CD14-positive monocyte (primary cell): ENCODE measurements at regions not wholly inside any gene's neighbourhood (a gene's known extent, or its start where the extent isn't known, plus 50 kb on each side); places are given as distances from the start of the nearest gene placed in this dataset.

Source experiments
- DNase-seq, 3 donors: peaks; one replicate each; pipeline ENCODE4 v3.0.0-alpha.2; 2011 to 2022
- H2AFZ ChIP-seq: 2 replicates; pipeline ENCODE4 v1.6.0; 2012; ENCODE audit warnings: mild to moderate bottlenecking, low read depth, low read length, inconsistent platforms; ENCODE audit not compliant: insufficient read depth, poor library complexity, severe bottlenecking
- H3K27ac ChIP-seq, 2 donors: 1 replicate in 1 of 2; 2 replicates in 1 of 2; pipeline ENCODE4 v1.5.1; 2012 to 2013; ENCODE audit warnings: low read length in 2 of 2, control low read depth in 1 of 2, inconsistent platforms in 1 of 2, low read depth in 1 of 2, mild to moderate bottlenecking in 1 of 2
- H3K27me3 ChIP-seq, 2 donors: one replicate each; pipeline versions ENCODE4 v1.6.0 to v1.6.1; 2011 to 2013; ENCODE audit warnings: low read length in 2 of 2; ENCODE audit not compliant: control insufficient read depth in 2 of 2, insufficient read depth in 2 of 2
- H3K36me3 ChIP-seq, 2 donors: replicated peaks in 1 of 2; 1 replicate in 1 of 2; 2 replicates in 1 of 2; pipeline versions ENCODE4 v1.5.1 to v1.6.1; 2012 to 2013; ENCODE audit warnings: low read length in 2 of 2, control low read depth in 1 of 2, inconsistent platforms in 1 of 2, mild to moderate bottlenecking in 1 of 2; ENCODE audit not compliant: insufficient read depth in 2 of 2, control insufficient read depth in 1 of 2
- H3K4me1 ChIP-seq, 2 donors: 1 replicate in 1 of 2; 2 replicates in 1 of 2; pipeline versions ENCODE4 v1.5.1 to v1.6.1; 2012 to 2013; ENCODE audit warnings: low read length in 2 of 2, control low read depth in 1 of 2, inconsistent platforms in 1 of 2, mild to moderate bottlenecking in 1 of 2, moderate library complexity in 1 of 2; ENCODE audit not compliant: insufficient read depth in 2 of 2, control insufficient read depth in 1 of 2
- H3K4me2 ChIP-seq: replicated peaks from 2 replicates; pipeline ENCODE3; 2012; ENCODE audit warnings: low read length, moderate library complexity, mild to moderate bottlenecking; ENCODE audit not compliant: poor library complexity, severe bottlenecking; ENCODE audit errors: extremely low read depth
- H3K4me3 ChIP-seq, 3 experiments: fragments of 200-600 bp in 1 of 3; sonication (generic) in 1 of 3; replicated peaks in 1 of 3; 1 replicate in 2 of 3; 2 replicates in 1 of 3; pipeline ENCODE4 v1.5.1; 2011 to 2013; ENCODE audit warnings: low read length in 3 of 3, mild to moderate bottlenecking in 3 of 3, control low read depth in 2 of 3, low read depth in 2 of 3, inconsistent platforms in 1 of 3, moderate library complexity in 1 of 3
- H3K79me2 ChIP-seq: 2 replicates; pipeline ENCODE4 v1.6.0; 2012; ENCODE audit warnings: mild to moderate bottlenecking, control low read depth, inconsistent platforms, low read length, moderate library complexity; ENCODE audit not compliant: insufficient read depth
- H3K9ac ChIP-seq: 2 replicates; pipeline ENCODE4 v1.6.0; 2017; ENCODE audit warnings: low read length, mild to moderate bottlenecking; ENCODE audit not compliant: insufficient read depth, poor library complexity, severe bottlenecking
- H3K9me3 ChIP-seq, 2 donors: replicated peaks in 1 of 2; 1 replicate in 1 of 2; 2 replicates in 1 of 2; pipeline versions ENCODE4 v1.5.1 to v1.6.1; 2012 to 2013; ENCODE audit warnings: low read length in 2 of 2, control low read depth in 1 of 2; ENCODE audit not compliant: control insufficient read depth in 1 of 2, insufficient read depth in 1 of 2
- H4K20me1 ChIP-seq: 2 replicates; pipeline ENCODE4 v1.6.0; 2012; ENCODE audit warnings: mild to moderate bottlenecking, low read length, control low read depth, moderate library complexity; ENCODE audit not compliant: insufficient read depth
- H3K27ac Mint-ChIP-seq, 7 donors: one replicate each; pipeline ENCODE4 v1.8.0; 2020; ENCODE audit warnings: mild to moderate bottlenecking in 7 of 7, mixed read lengths in 7 of 7, moderate library complexity in 6 of 7, inconsistent platforms in 2 of 7
- H3K27me3 Mint-ChIP-seq, 3 donors: one replicate each; pipeline ENCODE4 v1.8.0; 2021 to 2022; ENCODE audit warnings: low read depth in 3 of 3, mild to moderate bottlenecking in 3 of 3, mixed read lengths in 3 of 3, moderate library complexity in 3 of 3, inconsistent platforms in 1 of 3
- H3K36me3 Mint-ChIP-seq, 2 donors: one replicate each; pipeline ENCODE4 v1.8.0; 2020; ENCODE audit warnings: mixed read lengths in 2 of 2, inconsistent platforms in 1 of 2, mild to moderate bottlenecking in 1 of 2
- H3K4me1 Mint-ChIP-seq: one replicate; pipeline ENCODE4 v1.8.0; 2020; ENCODE audit warnings: mild to moderate bottlenecking, mixed read lengths
- H3K4me3 Mint-ChIP-seq, 2 donors: one replicate each; pipeline ENCODE4 v1.8.0; 2020; ENCODE audit warnings: mild to moderate bottlenecking in 2 of 2, mixed read lengths in 2 of 2, moderate library complexity in 1 of 2
- H3K9me3 Mint-ChIP-seq, 7 donors: one replicate each; pipeline ENCODE4 v1.8.0; 2020 to 2022; ENCODE audit warnings: mixed read lengths in 7 of 7, mild to moderate bottlenecking in 6 of 7, moderate library complexity in 6 of 7, inconsistent platforms in 2 of 7
- WGBS: methylation state at CpG from one replicate; pipeline ENCODE4 v1.1.5; 2013; ENCODE audit warnings: missing lambda C conversion rate; ENCODE audit not compliant: insufficient coverage; 5-methylcytosine and 5-hydroxymethylcytosine counted together
- intact Hi-C, 2 donors: fragments of 100-400 bp; cut with micrococcal nuclease; formaldehyde crosslinking; loops; one replicate each; pipeline versions ENCODE4 v1.15.0 to v1.15.1; 2023
- TF ChIP-seq, protein P1 (sequence below): fragments of 200-600 bp; IDR thresholded peaks from one replicate; pipeline ENCODE4 v1.8.0; 2022; ENCODE audit warnings: antibody characterized with exemption, mild to moderate bottlenecking

DNA sequence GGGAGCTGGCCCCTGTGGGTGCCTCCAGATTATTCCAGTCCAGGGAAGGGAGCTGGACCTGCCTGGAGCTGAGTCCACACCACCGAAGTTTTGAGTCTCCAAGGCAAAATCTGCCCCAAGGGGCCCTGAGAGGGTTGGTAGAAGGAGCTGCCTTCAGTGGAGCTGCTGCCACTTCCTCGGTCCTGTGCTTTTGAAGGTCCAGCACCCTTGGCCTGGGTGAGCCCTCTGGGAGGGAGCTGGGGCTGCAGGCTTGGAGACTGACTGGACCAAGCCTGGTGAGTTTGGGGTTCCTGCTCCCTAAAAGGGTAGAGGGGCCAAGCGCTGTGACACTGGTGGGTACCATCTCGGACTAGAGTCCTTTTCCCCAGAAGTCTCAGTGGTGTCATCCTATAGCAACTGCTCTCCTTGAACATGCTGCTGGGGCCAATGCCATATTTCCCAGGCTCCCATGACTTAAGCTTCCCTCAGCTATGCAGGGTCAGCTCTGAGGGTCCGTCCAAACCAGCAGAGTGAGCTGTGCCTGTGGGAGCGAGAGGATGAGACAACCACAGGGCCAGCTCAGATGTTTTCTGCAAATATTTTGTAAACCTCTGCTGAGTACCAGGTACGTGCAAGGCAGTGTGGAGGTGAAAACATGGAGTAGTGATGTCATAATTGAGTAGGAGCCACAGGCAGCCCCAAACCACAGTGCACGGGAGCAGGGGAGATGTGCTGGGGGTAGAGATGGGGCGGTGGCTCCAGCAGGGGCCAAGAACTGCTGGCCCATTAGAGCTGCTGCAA is 96.0 kb downstream of the ABHD5 start:
- H3K9me3 Mint-ChIP-seq: peaks cover 0 to 3% (median 0%) of the 10 kb centered on the region in 7 donors
- no peak overlapping the region for H3K4me2 ChIP-seq
- no peak for DNase-seq

DNA sequence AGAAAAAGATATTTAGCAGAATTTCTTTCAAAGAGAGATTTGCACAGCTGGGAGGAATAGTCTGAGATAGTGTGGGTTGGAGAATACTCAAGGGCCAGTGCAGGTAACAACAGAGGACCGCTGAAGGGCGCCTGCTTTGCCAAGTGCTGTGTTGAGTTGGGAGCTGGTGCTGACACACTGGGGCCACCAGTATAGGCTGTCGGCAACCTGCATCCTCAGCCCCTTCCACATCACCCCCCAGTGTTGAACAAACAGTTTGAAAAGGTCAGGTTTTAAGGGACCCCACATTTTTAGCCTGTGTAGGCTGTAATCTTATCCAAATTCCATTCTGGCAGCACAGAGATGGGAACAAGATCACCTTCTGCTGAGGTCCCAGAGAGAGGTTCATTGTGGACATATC is 96.6 kb downstream of the ABHD5 start:
- H3K4me3 Mint-ChIP-seq: no peak overlapping the region

More for the DNA sequence above, 96.0 kb downstream of the ABHD5 start:
- no peaks in the 10 kb centered on the region for H4K20me1 ChIP-seq
- TF ChIP-seq, protein P1, sequence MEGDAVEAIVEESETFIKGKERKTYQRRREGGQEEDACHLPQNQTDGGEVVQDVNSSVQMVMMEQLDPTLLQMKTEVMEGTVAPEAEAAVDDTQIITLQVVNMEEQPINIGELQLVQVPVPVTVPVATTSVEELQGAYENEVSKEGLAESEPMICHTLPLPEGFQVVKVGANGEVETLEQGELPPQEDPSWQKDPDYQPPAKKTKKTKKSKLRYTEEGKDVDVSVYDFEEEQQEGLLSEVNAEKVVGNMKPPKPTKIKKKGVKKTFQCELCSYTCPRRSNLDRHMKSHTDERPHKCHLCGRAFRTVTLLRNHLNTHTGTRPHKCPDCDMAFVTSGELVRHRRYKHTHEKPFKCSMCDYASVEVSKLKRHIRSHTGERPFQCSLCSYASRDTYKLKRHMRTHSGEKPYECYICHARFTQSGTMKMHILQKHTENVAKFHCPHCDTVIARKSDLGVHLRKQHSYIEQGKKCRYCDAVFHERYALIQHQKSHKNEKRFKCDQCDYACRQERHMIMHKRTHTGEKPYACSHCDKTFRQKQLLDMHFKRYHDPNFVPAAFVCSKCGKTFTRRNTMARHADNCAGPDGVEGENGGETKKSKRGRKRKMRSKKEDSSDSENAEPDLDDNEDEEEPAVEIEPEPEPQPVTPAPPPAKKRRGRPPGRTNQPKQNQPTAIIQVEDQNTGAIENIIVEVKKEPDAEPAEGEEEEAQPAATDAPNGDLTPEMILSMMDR: no peak
- no peak overlapping the region for H3K27ac ChIP-seq
- no peak overlapping the region for H3K9ac ChIP-seq
- no peaks in the 10 kb centered on the region for H3K27me3 ChIP-seq
- H3K9me3 ChIP-seq: no peaks in the 10 kb centered on the region
- H3K4me1 ChIP-seq: no peaks in the 10 kb centered on the region
- Mint-ChIP-seq H3K4me3 (no peak overlapping the region), H3K4me1 (no peaks in the 10 kb centered on the region), H3K36me3 (no peaks in the 10 kb centered on the region), H3K27ac (no peak overlapping the region), H3K27me3 (peaks cover 1 to 8% (median 4%) of the 10 kb centered on the region in 3 donors)
- 74% methylated on average over 8 of the region's 9 CpGs for WGBS
- H3K4me3 ChIP-seq: no peak overlapping the region
- H3K36me3 ChIP-seq: no peaks in the 10 kb centered on the region
- no peaks in the 10 kb centered on the region for H3K79me2 ChIP-seq
- no peak overlapping the region for H2AFZ ChIP-seq
- intact Hi-C loops: no loop called here

More for the DNA sequence above, 96.6 kb downstream of the ABHD5 start:
- H3K4me1 ChIP-seq: no peaks in the 10 kb centered on the region
- H3K27me3 ChIP-seq: no peaks in the 10 kb centered on the region
- no peak for DNase-seq
- H2AFZ ChIP-seq: no peak overlapping the region
- TF ChIP-seq, protein P1: no peak
- H3K36me3 ChIP-seq: no peaks in the 10 kb centered on the region
- H3K9me3 Mint-ChIP-seq: peaks cover 0 to 3% (median 0%) of the 10 kb centered on the region in 7 donors
- no peak overlapping the region for H3K9ac ChIP-seq
- H3K4me3 ChIP-seq: no peak overlapping the region
- no peak overlapping the region for H3K27ac Mint-ChIP-seq
- no peaks in the 10 kb centered on the region for H3K36me3 Mint-ChIP-seq
- H3K27ac ChIP-seq: no peak overlapping the region
- H3K4me2 ChIP-seq: no peak overlapping the region
- no peaks in the 10 kb centered on the region for H4K20me1 ChIP-seq
- no peaks in the 10 kb centered on the region for H3K9me3 ChIP-seq
- intact Hi-C loops: no loop called here
- peaks cover 1 to 8% (median 4%) of the 10 kb centered on the region in 3 donors for H3K27me3 Mint-ChIP-seq
- no peaks in the 10 kb centered on the region for H3K79me2 ChIP-seq
- no CpG with 5 or more reads among the region's 3 CpGs for WGBS
- H3K4me1 Mint-ChIP-seq: no peaks in the 10 kb centered on the region
